ENCODE measurements at regions not wholly inside any gene's neighbourhood (a gene's known extent, or its start where the extent isn't known, plus 50 kb on each side); places are given as distances from the start of the nearest gene placed in this dataset.

DNA sequence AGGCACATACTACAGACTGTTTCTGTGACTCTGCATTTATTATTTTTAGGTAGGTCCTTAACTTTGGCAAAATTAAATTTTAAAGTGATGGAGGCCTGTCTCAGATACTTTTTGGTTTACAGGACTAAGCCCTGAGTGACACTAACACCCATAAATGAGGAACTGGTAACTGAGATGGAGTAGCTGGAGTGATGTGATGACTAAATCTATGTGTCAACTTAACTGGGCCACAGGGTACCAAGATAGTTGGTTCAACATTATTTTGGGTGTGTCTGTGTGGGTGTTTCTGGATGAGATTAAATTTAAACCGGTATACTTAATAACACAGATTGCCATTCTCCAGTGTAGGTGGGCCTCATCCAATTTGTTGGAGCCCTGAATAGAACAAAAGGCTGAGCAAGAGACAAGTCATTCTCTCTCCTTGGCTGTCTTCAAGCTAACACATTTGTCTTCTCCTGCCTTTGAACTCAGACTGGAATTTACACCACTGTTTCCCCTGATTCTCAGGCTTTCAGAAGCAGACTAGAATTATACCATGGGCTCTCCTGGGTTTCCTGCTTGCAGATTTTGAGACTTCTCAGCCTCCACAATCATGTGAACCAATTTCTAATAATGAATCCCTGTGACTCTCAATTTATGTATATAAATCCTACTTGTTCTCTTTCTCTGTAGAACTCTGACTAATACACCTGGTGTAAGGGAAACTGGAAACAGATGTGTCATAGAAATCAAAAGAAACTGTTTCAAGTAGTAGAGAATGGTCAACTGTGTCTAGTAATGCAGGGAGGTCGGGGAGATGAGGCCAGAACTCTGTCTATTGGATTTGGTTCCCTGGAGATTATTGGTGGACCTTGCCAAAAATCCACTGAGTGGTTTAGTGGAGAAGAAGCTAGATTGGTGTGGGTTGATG lies 579.2 kb downstream of the EPM2A start:
- TF ChIP-seq, protein P1, sequence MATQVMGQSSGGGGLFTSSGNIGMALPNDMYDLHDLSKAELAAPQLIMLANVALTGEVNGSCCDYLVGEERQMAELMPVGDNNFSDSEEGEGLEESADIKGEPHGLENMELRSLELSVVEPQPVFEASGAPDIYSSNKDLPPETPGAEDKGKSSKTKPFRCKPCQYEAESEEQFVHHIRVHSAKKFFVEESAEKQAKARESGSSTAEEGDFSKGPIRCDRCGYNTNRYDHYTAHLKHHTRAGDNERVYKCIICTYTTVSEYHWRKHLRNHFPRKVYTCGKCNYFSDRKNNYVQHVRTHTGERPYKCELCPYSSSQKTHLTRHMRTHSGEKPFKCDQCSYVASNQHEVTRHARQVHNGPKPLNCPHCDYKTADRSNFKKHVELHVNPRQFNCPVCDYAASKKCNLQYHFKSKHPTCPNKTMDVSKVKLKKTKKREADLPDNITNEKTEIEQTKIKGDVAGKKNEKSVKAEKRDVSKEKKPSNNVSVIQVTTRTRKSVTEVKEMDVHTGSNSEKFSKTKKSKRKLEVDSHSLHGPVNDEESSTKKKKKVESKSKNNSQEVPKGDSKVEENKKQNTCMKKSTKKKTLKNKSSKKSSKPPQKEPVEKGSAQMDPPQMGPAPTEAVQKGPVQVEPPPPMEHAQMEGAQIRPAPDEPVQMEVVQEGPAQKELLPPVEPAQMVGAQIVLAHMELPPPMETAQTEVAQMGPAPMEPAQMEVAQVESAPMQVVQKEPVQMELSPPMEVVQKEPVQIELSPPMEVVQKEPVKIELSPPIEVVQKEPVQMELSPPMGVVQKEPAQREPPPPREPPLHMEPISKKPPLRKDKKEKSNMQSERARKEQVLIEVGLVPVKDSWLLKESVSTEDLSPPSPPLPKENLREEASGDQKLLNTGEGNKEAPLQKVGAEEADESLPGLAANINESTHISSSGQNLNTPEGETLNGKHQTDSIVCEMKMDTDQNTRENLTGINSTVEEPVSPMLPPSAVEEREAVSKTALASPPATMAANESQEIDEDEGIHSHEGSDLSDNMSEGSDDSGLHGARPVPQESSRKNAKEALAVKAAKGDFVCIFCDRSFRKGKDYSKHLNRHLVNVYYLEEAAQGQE (IDR thresholded peaks at IDR 0.05; ENCODE audit: insufficient read depth in 1 of 2, low read depth in 2 of 2, low read length in 1 of 2): no peak
- TF ChIP-seq, protein P2, sequence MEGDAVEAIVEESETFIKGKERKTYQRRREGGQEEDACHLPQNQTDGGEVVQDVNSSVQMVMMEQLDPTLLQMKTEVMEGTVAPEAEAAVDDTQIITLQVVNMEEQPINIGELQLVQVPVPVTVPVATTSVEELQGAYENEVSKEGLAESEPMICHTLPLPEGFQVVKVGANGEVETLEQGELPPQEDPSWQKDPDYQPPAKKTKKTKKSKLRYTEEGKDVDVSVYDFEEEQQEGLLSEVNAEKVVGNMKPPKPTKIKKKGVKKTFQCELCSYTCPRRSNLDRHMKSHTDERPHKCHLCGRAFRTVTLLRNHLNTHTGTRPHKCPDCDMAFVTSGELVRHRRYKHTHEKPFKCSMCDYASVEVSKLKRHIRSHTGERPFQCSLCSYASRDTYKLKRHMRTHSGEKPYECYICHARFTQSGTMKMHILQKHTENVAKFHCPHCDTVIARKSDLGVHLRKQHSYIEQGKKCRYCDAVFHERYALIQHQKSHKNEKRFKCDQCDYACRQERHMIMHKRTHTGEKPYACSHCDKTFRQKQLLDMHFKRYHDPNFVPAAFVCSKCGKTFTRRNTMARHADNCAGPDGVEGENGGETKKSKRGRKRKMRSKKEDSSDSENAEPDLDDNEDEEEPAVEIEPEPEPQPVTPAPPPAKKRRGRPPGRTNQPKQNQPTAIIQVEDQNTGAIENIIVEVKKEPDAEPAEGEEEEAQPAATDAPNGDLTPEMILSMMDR (IDR thresholded peaks at IDR 0.05): no peak
- TF ChIP-seq POLR2AphosphoS5 (IDR thresholded peaks at IDR 0.05; ENCODE audit: low read depth, low read length) (no peak), TCF7L2 (IDR thresholded peaks at IDR 0.05; ENCODE audit: low read depth, low read length) (no peak)
